ENCODE measurements at regions not wholly inside any gene's neighbourhood (a gene's known extent, or its start where the extent isn't known, plus 50 kb on each side); places are given as distances from the start of the nearest gene placed in this dataset.

DNA sequence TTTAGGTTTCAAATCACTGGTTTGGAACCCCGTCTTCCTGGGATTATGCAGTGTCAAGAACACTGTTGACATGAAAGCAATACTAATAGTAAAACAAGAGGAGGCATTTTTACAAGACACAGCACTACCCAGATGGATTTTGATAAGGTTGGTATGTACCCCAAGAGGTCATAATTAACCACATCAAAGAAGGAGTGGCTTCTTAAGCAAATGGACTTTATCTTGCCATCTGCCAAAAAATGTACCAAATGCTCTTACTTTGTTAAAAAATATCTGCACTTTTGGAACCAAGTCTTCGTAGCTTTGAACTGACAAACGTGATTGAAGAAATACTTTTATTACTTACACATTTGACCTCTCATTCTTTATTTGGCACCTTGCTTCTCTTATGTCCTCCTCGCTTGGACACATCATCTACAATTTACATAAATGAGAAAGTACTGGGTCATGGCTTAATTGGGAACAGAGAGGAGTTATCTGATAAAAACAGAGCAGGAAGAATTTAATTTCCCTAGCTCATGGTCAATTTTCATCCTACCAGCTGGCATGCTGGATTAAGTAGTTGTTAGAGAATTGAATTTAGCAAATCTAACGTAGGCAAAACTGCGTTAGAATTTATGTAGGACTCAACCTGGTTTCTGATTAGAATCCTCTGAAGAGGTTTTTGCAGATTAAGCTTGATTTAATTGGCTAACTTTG is 54.5 kb upstream of the PRICKLE1 start (continued):
- TF ChIP-seq, protein P1, sequence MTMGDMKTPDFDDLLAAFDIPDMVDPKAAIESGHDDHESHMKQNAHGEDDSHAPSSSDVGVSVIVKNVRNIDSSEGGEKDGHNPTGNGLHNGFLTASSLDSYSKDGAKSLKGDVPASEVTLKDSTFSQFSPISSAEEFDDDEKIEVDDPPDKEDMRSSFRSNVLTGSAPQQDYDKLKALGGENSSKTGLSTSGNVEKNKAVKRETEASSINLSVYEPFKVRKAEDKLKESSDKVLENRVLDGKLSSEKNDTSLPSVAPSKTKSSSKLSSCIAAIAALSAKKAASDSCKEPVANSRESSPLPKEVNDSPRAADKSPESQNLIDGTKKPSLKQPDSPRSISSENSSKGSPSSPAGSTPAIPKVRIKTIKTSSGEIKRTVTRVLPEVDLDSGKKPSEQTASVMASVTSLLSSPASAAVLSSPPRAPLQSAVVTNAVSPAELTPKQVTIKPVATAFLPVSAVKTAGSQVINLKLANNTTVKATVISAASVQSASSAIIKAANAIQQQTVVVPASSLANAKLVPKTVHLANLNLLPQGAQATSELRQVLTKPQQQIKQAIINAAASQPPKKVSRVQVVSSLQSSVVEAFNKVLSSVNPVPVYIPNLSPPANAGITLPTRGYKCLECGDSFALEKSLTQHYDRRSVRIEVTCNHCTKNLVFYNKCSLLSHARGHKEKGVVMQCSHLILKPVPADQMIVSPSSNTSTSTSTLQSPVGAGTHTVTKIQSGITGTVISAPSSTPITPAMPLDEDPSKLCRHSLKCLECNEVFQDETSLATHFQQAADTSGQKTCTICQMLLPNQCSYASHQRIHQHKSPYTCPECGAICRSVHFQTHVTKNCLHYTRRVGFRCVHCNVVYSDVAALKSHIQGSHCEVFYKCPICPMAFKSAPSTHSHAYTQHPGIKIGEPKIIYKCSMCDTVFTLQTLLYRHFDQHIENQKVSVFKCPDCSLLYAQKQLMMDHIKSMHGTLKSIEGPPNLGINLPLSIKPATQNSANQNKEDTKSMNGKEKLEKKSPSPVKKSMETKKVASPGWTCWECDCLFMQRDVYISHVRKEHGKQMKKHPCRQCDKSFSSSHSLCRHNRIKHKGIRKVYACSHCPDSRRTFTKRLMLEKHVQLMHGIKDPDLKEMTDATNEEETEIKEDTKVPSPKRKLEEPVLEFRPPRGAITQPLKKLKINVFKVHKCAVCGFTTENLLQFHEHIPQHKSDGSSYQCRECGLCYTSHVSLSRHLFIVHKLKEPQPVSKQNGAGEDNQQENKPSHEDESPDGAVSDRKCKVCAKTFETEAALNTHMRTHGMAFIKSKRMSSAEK (CRISPR knock-in tag; IDR thresholded peaks at IDR 0.05; ENCODE audit: borderline replicate concordance): no peak
- TF ChIP-seq E2F5 (CRISPR knock-in tag; IDR thresholded peaks at IDR 0.05): no peak
- TF ChIP-seq EMX1 (CRISPR knock-in tag; IDR thresholded peaks at IDR 0.05): no peak
- TF ChIP-seq TEAD4 (CRISPR knock-in tag; IDR thresholded peaks at IDR 0.05): no peak

GRCh38 chr12:42641221-42641885 is 51.8 kb upstream of the PRICKLE1 start:
- TF ChIP-seq, protein P2, sequence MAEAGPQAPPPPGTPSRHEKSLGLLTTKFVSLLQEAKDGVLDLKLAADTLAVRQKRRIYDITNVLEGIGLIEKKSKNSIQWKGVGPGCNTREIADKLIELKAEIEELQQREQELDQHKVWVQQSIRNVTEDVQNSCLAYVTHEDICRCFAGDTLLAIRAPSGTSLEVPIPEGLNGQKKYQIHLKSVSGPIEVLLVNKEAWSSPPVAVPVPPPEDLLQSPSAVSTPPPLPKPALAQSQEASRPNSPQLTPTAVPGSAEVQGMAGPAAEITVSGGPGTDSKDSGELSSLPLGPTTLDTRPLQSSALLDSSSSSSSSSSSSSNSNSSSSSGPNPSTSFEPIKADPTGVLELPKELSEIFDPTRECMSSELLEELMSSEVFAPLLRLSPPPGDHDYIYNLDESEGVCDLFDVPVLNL (CRISPR knock-in tag; IDR thresholded peaks at IDR 0.05; ENCODE audit: borderline replicate concordance, low read depth): no peak
- TF ChIP-seq KAT7 (CRISPR knock-in tag; IDR thresholded peaks at IDR 0.05; ENCODE audit: borderline replicate concordance) (no peak), ZNF671 (CRISPR knock-in tag; IDR thresholded peaks at IDR 0.05) (no peak), GTF2I (CRISPR knock-in tag; conservative IDR thresholded peaks at IDR 0.05) (no peak), SMAD3 (CRISPR knock-in tag; IDR thresholded peaks at IDR 0.05; ENCODE audit: borderline replicate concordance) (no peak)
- no peak for DNase-seq (ENCODE audit: low spot score)
- ChIA-PET CTCF (no interaction called here), POLR2A (no interaction called here)
- Mint-ChIP-seq H3K4me3 (no peak overlapping the region), H3K4me1 (peaks cover 6% of the 10 kb centered on the region), H3K27me3 (ENCODE audit: low read depth) (no peaks in the 10 kb centered on the region), H3K27ac (no peak overlapping the region), H3K9me3 (peaks cover 7% of the 10 kb centered on the region; the same call in 1 of the 2 replicates), H3K36me3 (no peaks in the 10 kb centered on the region)
- no peak for ATAC-seq

DNA sequence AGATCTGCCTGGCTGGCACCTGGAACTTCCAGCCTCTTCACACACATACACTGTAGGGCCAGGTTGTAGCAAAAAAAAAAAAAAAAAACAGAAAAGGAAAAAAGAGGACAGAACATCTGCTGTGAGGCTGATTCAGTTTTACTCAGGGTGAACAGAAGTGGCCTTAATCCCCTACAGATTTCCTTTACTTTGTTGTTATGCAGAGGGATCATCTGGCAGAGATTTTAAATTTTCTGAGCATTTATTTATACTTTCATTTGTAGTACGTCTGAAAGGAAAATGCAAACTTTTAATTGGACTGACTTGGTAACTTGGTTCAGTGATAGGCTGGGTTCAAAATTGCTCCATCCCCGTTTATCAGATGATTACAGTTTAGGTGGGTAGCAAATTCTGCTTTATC is 50.8 kb upstream of the PRICKLE1 start:
- DNase-seq (ENCODE audit: low spot score): no peak
- H3K27me3 Mint-ChIP-seq (ENCODE audit: low read depth): no peaks in the 10 kb centered on the region
- peaks cover 6% of the 10 kb centered on the region for H3K4me1 Mint-ChIP-seq
- ChIA-PET CTCF (no interaction called here), POLR2A (interaction anchor here (0.7 kb wide), 1 partner anchor 681 kb away, joined by 6 read pairs; no protein-coding TSS in a partner anchor)
- H3K4me3 Mint-ChIP-seq: no peak overlapping the region
- ATAC-seq: no peak
- H3K9me3 Mint-ChIP-seq: peaks cover 7% of the 10 kb centered on the region; the same call in 1 of the 2 replicates
- H3K36me3 Mint-ChIP-seq: no peaks in the 10 kb centered on the region
- H3K27ac Mint-ChIP-seq: no peak overlapping the region
- no peak for TF ChIP-seq JUN (CRISPR knock-in tag; IDR thresholded peaks at IDR 0.05)
- no peak for TF ChIP-seq CREB1 (CRISPR knock-in tag; IDR thresholded peaks at IDR 0.05)
- no peak for TF ChIP-seq RORB (CRISPR knock-in tag; IDR thresholded peaks at IDR 0.05)
- no peak for TF ChIP-seq CTCF (IDR thresholded peaks at IDR 0.05)
- TF ChIP-seq, protein P3, sequence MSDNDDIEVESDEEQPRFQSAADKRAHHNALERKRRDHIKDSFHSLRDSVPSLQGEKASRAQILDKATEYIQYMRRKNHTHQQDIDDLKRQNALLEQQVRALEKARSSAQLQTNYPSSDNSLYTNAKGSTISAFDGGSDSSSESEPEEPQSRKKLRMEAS (CRISPR knock-in tag; IDR thresholded peaks at IDR 0.05): no peak
- TF ChIP-seq SMAD3 (CRISPR knock-in tag; IDR thresholded peaks at IDR 0.05; ENCODE audit: borderline replicate concordance): no peak
- no peak for TF ChIP-seq ZBTB21 (CRISPR knock-in tag; IDR thresholded peaks at IDR 0.05; ENCODE audit: borderline replicate concordance)
- TF ChIP-seq, protein P4, sequence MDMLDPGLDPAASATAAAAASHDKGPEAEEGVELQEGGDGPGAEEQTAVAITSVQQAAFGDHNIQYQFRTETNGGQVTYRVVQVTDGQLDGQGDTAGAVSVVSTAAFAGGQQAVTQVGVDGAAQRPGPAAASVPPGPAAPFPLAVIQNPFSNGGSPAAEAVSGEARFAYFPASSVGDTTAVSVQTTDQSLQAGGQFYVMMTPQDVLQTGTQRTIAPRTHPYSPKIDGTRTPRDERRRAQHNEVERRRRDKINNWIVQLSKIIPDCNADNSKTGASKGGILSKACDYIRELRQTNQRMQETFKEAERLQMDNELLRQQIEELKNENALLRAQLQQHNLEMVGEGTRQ (CRISPR knock-in tag; IDR thresholded peaks at IDR 0.05): no peak
- TF ChIP-seq ZNF423 (CRISPR knock-in tag; IDR thresholded peaks at IDR 0.05): no peak
- no peak for TF ChIP-seq SP1 (CRISPR knock-in tag; conservative IDR thresholded peaks at IDR 0.05)
- TF ChIP-seq OVOL2 (CRISPR knock-in tag; IDR thresholded peaks at IDR 0.05; ENCODE audit: borderline replicate concordance): no peak
- no peak for TF ChIP-seq MXD4 (CRISPR knock-in tag; IDR thresholded peaks at IDR 0.05; ENCODE audit: borderline replicate concordance)
- no peak for TF ChIP-seq PRRX2 (CRISPR knock-in tag; IDR thresholded peaks at IDR 0.05)
- TF ChIP-seq FOXK1 (CRISPR knock-in tag; IDR thresholded peaks at IDR 0.05): no peak
- TF ChIP-seq FOXJ3 (CRISPR knock-in tag; IDR thresholded peaks at IDR 0.05; ENCODE audit: borderline replicate concordance): no peak

Data from WTC11 (cell line).